PFSK-1 (cell line): ENCODE measurements at regions not wholly inside any gene's neighbourhood (a gene's known extent, or its start where the extent isn't known, plus 50 kb on each side); places are given as distances from the start of the nearest gene placed in this dataset.

Source experiments
- FOXP2 ChIP-seq: optimal IDR thresholded peaks from 2 replicates; pipeline ENCODE3; 2011; ENCODE audit warnings: borderline replicate concordance, control low read depth, inconsistent platforms; ENCODE audit not compliant: insufficient read depth; ENCODE audit errors: extremely low read length, extremely low read depth
- POLR2AphosphoS5 ChIP-seq: IDR thresholded peaks from 2 replicates; pipeline ENCODE4 v1.6.1; 2012; ENCODE audit warnings: low read depth, mild to moderate bottlenecking, control low read depth, low read length, moderate library complexity
- REST ChIP-seq, 2 experiments: IDR thresholded peaks; 2 replicates each; pipeline versions ENCODE4 v1.6.1 to v1.8.0; 2011 to 2012; ENCODE audit warnings: low read depth in 2 of 2, low read length in 2 of 2, control low read depth in 1 of 2, inconsistent platforms in 1 of 2, mild to moderate bottlenecking in 1 of 2, moderate library complexity in 1 of 2; ENCODE audit not compliant: insufficient read depth in 1 of 2
- SIN3A ChIP-seq: IDR thresholded peaks from 2 replicates; pipeline ENCODE4 v1.6.1; 2012; ENCODE audit warnings: mild to moderate bottlenecking, low read length, moderate library complexity, borderline replicate concordance; ENCODE audit not compliant: insufficient read depth
- TAF1 ChIP-seq: IDR thresholded peaks from 2 replicates; pipeline ENCODE4 v1.6.1; 2012; ENCODE audit warnings: low read length, control low read depth, borderline replicate concordance; ENCODE audit not compliant: insufficient read depth

- TF ChIP-seq SIN3A = no peak
- TF ChIP-seq REST (IDR thresholded peaks at IDR 0.05; ENCODE audit: insufficient read depth in 1 of 2, low read depth in 2 of 2, low read length in 2 of 2) = no peak
- no peak for TF ChIP-seq FOXP2
- no peak for TF ChIP-seq TAF1
- no peak for TF ChIP-seq POLR2AphosphoS5
Observed at GRCh38 chr11:13862845-13863392, 99.6 kb upstream of the SPON1 start.

- TF ChIP-seq REST (IDR thresholded peaks at IDR 0.05; ENCODE audit: insufficient read depth in 1 of 2, low read depth in 2 of 2, low read length in 2 of 2) (no peak), SIN3A (peak; percentile 48; the same call in 1 of the 2 replicates)
Observed at GRCh38 chr11:13868710-13869397, 93.7 kb upstream of the SPON1 start.

- TF ChIP-seq REST (IDR thresholded peaks at IDR 0.05; ENCODE audit: insufficient read depth in 1 of 2, low read depth in 2 of 2, low read length in 2 of 2) = no peak
- TF ChIP-seq POLR2AphosphoS5 = no peak
- no peak for TF ChIP-seq FOXP2
- TF ChIP-seq SIN3A = no peak
- TF ChIP-seq TAF1 = no peak
Observed at GRCh38 chr11:13869398-13869886, 93.1 kb upstream of the SPON1 start.

- TF ChIP-seq REST (IDR thresholded peaks at IDR 0.05; ENCODE audit: insufficient read depth in 1 of 2, low read depth in 2 of 2, low read length in 2 of 2) = no peak
- no peak for TF ChIP-seq TAF1
- TF ChIP-seq FOXP2 = no peak
- TF ChIP-seq SIN3A = no peak
- no peak for TF ChIP-seq POLR2AphosphoS5
Observed at GRCh38 chr11:13874597-13874996, 87.9 kb upstream of the SPON1 start.
